M059J (cell line): ENCODE measurements at regions not wholly inside any gene's neighbourhood (a gene's known extent, or its start where the extent isn't known, plus 50 kb on each side); places are given as distances from the start of the nearest gene placed in this dataset.

Experiments used
- DNase-seq: peaks from one replicate; pipeline ENCODE4 v3.0.0-alpha.2; 2012; ENCODE audit warnings: low read depth

DNA sequence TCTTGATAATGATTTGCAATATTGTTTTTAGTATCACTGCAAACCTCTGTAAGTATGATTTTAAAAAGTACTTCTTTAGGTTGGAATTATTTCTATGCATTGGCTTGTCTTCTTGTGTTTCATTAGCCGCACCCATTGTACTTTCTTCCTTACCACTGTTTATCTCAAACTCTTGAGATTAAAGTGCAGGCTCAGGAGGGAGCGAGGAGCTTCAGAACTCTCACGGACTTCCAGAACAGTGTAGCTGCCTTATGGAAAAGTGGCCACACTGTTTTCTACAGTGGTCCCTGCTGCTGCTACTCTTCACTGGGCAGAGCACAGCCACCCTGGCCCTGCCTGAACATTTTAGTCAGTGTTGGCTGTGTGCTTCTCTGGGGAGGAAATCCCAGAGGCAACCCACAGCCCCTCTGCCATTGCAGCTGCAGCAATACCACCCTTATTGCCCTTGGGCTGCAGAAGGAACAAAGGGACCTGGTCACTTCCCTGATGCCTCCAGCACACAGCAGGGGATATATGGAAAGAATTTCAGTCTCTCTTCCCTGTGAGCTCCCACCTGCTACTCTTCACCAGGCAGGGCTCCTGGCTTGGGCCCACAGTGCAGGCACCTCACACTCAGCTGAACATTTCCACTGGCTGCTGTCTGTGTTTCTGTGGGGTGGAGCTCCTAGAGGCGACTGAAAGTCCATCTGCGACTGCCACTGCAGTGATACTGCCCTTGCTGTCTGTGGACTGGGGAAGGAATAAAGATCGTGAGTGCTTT, 91.7 kb upstream of the MAP3K4 start:
- DNase-seq, result no peak

DNA sequence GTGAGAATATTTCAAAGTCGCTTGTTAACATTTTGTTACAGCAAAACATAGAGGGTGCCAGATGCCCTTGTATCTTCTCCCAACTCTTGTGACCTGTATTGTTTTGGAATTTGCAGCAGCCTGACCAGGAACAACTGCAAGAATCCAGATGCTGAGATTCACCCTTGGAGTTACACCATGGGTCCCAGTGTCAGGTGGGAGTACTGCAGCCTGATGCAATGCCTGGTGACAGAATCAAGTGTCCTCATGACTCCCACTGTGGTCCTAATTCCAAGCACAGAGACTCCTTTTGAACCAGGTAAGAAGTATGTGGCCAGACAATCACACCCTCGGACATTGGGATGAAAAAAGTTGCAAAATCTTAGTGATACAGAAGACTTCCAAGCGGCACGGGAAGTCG, 79.6 kb upstream of the MAP3K4 start:
- no peak for DNase-seq

DNA sequence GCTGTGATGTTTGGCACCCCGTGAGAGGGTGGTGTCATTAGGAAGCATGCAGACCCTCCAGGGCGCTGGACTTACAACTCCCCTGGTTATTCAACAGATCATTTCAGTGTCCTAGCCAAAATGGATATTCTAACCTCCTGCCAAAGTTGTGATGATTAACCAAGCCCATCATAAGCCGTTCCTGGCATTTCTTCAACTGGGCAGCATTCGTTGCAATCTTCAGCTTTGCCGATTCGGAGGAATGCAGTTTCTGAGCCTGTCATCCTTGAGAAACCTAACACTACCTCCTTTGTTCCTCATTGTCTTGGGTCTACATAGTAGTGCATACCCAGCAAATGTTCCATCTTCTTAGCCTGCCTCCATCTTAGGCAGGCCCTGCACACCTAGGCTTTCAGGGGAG, 79.2 kb upstream of the MAP3K4 start:
- DNase-seq, result no peak

DNA sequence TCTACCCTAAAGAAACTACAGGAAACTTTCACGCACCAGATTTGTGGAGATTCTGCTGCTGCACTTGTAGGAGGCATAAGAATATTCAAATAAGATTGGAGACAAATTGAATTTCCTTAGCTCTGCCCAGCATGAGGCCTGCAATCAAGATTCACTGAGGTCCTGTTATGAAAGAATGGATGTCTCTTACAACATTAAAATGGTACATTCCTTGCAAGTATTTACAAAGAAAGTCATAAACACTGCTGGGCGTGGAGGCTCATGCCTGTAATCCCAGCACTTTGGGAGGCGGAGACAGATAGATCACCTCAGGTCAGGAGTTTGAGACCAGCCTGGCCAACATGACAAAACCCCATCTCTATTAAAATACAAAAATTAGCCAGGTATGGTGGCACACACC, 74.0 kb upstream of the MAP3K4 start:
- DNase-seq, result no peak

DNA sequence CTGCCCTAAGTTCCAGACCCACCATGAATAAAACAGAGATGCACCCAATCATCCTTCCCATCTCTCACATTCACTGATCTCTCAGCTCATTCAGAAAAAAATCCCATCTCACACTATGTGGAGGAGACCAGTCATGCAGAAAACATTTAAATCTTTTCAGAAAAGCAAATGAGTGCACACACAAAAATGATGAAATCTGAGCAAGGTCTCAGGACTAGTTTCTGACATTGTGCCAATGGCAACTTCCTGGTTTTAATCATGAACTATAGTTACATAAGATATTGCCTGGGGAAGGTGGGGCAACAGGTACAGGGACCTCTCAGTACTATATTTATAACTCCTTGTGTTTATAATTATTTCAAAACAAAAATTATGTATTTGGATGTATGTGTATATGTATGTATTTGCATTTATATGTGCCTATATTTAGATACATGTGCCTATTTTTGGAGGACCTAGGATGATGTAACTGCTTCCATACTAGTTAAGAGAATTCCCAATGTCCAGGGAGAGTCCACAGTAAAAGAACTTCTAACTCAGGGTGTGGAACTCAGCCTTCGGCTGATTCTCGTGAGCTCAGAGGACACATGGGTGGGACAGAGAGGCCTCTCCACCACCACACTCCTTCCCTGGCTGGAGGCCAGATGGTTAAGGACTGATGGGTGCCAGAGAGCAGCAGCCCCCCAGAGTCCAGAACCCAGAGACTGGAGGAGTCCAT, 71.7 kb upstream of the MAP3K4 start:
- DNase-seq, result peak; percentile 88

DNA sequence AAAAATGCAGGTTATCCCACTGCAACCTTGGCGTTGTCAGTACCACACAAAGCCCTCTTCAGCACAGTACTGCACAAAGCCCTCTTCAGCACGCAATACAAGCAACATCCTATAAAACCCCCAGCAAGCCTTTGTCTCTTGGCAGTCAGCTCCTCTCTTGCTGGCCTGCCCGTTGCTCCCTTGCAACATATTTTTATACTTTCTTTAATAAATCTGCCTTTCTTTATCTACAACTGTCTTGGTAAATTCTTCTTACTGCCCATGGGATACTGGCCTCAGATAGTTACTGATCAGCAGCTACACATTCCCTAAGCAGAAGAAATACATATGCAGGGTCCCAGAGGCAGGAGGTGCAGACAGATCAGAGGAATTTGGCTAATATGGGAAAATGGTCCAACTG, 70.5 kb upstream of the MAP3K4 start:
- DNase-seq, result no peak

DNA sequence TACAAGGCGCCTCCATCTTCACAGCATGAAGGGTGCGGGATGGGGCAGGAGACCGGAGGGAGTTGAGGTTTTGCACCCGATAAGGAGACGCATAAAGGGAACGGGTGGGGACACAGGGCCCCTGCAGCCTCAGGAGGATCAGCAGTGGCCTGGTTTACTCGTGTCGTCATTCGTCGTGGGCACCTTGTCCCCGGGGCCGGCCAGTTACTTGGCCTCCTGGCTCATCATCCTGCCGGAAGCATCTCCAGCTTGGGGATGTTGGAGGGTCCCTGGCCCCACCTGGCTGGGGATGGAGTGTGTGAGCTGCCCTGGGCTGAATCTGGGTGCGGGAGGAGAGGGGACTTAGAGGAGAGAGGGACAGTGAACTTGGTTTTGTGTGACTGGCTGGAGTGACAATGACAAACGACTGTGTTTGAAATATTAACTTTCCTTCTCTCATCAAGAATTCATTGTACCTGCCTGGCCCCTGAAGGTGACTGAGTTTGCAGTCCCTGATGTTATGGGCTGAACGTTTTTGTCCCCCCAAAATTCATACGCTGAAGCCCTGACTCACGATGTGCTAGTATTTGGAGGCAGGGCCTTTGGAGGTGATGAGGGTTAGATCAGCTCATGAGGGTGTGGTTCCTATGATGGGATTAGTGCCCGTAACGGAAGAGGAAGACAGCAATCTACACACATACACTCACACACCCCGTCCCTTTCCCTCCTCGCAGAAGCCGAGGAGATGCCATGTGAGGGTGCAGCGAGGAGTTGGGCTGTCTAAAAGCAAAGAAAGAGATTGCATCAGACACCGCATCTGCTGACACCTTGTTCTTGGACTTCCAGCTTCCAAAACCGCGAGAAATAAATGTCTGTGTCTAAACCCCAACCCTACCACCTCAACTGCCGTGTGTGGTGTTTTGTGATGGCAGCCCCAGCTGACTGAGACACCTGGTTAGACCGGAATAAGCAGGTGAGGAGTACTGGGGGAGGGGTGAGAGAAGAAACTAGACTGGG, 65.0 kb upstream of the MAP3K4 start:
- no peak for DNase-seq

DNA sequence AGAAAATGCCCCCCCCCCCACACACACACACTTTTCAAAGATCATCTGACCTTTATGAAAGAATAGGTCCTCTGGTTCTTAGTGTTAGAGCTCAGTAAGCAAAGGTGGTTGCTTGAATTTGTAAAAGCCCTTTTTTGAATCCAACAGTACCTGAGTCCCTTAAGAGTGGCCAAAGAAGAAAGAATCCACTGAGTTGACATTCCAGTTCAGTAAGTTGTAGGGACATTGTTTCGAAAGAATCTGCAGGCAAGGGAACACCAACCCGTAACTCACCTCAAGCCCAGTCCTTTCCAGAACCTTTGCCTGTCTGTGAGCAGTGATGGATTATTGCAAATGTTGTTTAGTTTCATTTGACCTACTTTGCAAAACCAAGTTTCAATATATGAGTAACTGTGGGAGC, 64.2 kb upstream of the MAP3K4 start:
- DNase-seq, result no peak

DNA sequence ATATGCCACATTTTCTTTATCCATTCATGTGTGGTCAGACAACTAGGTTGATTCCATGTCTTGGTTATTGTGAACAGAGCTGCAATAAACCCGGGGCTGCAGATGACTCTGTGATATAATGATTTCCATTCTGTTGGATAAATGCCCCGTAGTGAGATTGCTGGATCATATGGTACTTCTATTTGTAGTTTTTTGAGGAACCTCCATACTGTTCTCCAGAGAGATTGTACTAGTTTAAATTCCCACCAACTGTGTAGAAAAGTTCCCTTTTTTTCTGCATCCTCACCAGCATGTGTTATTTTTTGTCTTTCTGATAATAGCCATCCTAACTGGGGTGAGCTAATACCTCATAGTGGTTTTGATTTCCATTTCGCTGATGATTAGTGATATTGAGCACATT, 62.2 kb upstream of the MAP3K4 start:
- DNase-seq, result no peak

DNA sequence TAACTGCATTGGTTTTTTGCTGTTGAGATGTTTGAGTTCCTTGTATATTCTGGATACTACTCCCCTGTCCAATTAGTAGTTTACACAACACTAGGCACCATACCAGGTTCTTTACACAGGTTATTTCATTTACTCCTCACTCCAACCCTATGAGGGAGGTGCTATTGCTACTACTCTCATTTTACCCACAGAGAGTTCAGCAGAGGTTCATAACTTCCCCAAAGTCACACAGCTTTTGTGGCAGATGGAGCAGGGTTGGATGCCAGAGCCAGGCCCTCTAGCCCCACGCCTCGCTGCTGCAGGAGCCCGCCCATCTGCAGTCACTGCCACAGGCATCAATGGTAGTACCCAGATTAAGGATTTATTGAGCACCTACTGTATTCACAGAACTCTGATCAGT, 61.7 kb upstream of the MAP3K4 start:
- no peak for DNase-seq

DNA sequence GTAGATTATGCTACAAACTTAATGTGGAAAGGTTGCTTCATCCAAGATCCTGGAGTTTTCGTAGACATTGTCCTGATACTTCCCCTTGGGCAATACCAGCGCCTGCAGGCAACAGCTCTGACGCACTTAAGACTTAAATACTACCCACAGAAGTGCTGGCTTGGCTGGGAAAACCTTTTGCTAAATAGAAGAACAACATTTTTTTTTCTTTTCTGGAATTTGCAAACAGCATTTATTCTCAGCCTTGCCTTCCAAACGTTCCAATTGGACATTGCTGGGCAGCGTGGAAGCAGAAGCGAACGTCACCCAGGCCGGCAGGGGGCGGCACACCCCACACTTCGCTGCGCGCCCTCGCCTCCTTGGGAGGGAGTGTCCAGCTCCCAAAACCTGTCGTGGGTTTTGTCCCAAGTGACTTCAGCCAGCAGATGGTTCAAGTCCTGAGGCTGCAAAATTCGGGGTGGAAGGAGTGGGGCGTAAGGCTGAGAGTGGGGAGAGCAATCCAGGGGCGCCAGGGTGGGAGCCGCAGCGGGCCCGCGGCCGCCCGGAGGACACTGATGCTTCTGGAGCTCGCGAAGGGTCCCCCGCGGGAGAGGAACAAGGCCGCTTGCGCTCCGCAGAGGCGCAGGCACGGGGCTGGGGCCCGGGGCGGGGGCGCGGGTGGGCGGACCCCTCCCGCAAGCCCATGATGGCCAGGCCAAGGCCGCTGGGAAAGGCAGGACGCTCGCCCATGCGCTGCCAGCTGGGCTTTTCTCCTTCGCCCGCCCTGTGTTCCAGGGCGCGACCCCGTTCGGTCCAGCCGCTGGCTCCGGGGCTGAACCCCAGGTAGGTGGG, 60.8 kb upstream of the MAP3K4 start:
- peak; percentile 76 for DNase-seq

DNA sequence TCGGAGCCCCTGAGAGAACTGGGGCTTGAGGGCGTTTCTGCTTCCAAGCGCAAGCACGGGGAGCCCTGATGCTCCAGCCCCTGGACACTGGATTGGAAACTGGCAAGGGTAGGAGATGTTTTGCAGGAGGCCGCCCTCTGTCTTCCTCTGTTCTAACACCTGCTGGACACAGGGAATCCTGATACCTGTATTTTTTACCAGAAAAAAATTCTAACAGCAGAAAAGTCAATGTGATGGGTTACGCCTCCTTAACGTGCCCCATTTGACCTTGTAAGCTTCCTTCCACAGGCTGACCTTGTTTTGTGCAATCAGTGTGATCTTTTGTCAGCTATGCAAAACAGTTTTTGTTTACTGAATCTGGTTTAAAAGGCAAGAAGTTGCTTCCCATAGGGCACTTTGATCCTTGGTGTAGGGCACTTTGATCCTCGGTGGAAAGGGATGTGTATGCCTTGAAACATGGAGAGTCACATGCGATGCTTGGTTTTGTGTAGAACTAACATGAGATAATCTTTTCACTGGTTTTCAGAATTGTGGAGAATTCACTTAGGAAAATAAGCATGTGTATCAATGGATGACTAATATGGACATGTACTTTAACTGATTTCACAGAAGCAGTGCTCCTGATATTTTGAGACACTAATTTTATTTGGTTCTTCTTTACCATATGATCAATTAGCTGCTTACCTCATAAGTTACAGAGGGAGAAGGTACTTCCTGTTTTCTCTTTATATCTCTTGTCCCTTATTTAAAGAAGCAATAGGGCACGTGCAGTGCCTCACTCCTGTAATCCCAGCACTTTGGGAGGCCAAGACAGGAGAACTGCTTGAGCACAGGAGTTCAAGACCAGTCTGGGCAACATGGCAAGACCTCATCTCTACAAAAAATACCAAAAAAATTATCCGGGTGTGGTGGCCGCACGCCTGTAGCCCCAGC, 59.9 kb upstream of the MAP3K4 start:
- DNase-seq, result peak; percentile 7

DNA sequence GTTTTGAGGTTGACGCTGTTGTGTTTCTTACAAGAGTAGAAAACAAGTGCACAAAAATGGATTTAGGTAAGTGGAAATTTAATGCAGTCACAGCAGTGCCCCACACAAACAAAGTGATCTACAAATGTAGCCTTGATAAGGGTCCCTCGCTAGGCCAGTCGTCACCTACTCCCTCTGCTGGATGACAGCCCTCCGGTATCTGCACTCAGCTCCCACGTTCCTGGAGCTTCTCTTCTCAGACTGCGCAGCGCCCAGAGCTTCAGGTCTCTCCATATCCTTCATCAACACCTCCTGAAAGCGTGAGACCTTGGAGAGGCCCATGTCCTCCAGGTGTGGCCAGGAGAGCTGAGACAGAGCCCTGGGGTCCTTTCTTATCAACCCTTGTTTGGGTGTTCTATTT, 58.3 kb upstream of the MAP3K4 start:
- no peak for DNase-seq

DNA sequence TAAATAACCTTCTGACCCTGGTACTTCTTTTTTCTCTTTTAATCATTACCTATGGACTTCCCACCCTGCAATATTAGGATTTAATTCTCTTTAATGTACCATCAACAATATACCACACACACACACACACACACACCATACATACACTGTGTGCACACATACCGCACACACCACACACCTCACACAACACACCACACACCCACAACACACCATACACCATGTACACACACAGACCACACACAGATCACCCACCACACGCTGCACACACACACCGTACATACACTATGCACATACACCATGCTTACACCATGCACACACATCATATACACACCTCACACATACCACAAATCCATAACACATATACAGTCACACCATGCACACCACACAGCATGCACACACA, 57.4 kb upstream of the MAP3K4 start:
- DNase-seq, result no peak

DNA sequence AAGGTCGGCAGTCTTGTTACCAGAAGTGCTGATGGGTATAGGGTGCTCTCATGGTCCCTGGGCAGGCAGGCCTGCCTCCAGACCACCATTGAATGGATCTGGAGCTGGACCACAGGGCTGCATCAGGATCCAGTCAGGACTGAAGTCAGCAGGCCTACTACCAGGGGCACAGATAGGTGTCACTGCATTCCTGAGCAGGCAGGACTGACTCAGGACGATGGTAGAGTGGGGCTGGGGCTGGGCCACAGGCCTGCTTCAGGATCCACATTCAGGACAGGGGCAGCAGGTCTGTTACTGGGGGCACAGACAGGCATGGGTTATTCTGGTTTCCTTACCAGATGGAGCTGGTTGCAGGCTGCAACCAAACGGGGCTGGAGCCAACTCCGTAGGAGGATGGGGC, 51.4 kb upstream of the MAP3K4 start:
- DNase-seq, result no peak
